K562 (cell line): ENCODE measurements at regions not wholly inside any gene's neighbourhood (a gene's known extent, or its start where the extent isn't known, plus 50 kb on each side); places are given as distances from the start of the nearest gene placed in this dataset.

Experiments used
- ATAC-seq: fragments of 200-7000 bp; cut with Tn5 transposase; 3 replicates; pipeline ENCODE4 v1.9.1; 2020; ENCODE audit warnings: moderate library complexity
- BruUV-seq: library from RNA; stranded (reverse); fragments of 400-500 nt; replicated peaks from 2 replicates; lab custom pipeline; 2021; lab: Mats Ljungman, UMichigan
- CTCF ChIA-PET: fragments of 300-600 bp; formaldehyde crosslinking; extraction: SDS; loops from one replicate; lab custom pipeline; 2021; ENCODE audit warnings: low intra/inter-chr PET ratio; lab: Yijun Ruan, JAX
- POLR2A ChIA-PET: fragments of 300-600, 350-650 bp; sonication (Branson Sonifier 250); formaldehyde crosslinking; extraction: SDS; loops from one replicate; lab custom pipeline; 2021; ENCODE audit warnings: antibody characterized with exemption, inconsistent platforms; lab: Yijun Ruan, JAX
- DNase-seq, 4 experiments: peaks; one replicate each; pipeline versions ENCODE4 v3.0.0 to v3.0.0-alpha.2; 2011 to 2018; ENCODE audit warnings: low spot score in 3 of 4, mixed read lengths in 3 of 4; ENCODE audit errors: extremely low read depth in 1 of 4
- FAIRE-seq: peaks from 2 replicates; lab custom pipeline; 2011; peaks lifted over from hg19 to GRCh38; lab: Jason Lieb, UNC
- H2AFZ ChIP-seq: 2 replicates; pipeline ENCODE4 v1.6.0; 2011; ENCODE audit warnings: low read depth, low read length, control low read depth, inconsistent platforms
- H3K27ac ChIP-seq: fragments of 200-600 bp; 3 replicates; pipeline ENCODE4 v1.8.0; 2011; ENCODE audit warnings: low read depth, mild to moderate bottlenecking, control low read depth, inconsistent platforms, low read length, moderate library complexity, mixed read lengths; ENCODE audit errors: extremely low read depth
- H3K27me3 ChIP-seq, 2 experiments: fragments of 300-600 bp in 1 of 2; 2 replicates in 1 of 2; 3 replicates in 1 of 2; pipeline versions ENCODE4 v1.6.0 to v1.8.0; 2011; ENCODE audit warnings: inconsistent platforms in 2 of 2, low read length in 2 of 2, mild to moderate bottlenecking in 1 of 2, mixed read lengths in 1 of 2, moderate library complexity in 1 of 2; ENCODE audit not compliant: control insufficient read depth in 2 of 2, insufficient read depth in 2 of 2
- H3K36me3 ChIP-seq: fragments of 300-600 bp; 3 replicates; pipeline ENCODE4 v1.8.0; 2011; ENCODE audit warnings: mild to moderate bottlenecking, low read length, inconsistent platforms; ENCODE audit not compliant: control insufficient read depth, insufficient read depth
- H3K4me1 ChIP-seq, 2 experiments: fragments of 200-600 bp in 1 of 2; replicated peaks in 1 of 2; 2 replicates in 1 of 2; 3 replicates in 1 of 2; pipeline versions ENCODE4 v1.5.1 to v1.8.0; 2011; ENCODE audit warnings: inconsistent platforms in 2 of 2, low read length in 2 of 2, mild to moderate bottlenecking in 1 of 2, mixed read lengths in 1 of 2, moderate library complexity in 1 of 2; ENCODE audit not compliant: control insufficient read depth in 2 of 2, insufficient read depth in 2 of 2
- H3K4me2 ChIP-seq: 2 replicates; pipeline ENCODE4 v1.6.1; 2011; ENCODE audit warnings: low read length, control low read depth, inconsistent platforms, mixed read lengths; ENCODE audit not compliant: insufficient read depth
- H3K4me3 ChIP-seq: fragments of 200-600 bp; sonication (generic), shearing (Covaris generic); 2 replicates; pipeline ENCODE4 v1.5.1; 2016; ENCODE audit warnings: control low read depth, inconsistent platforms
- H3K79me2 ChIP-seq: fragments of 200-600 bp; 3 replicates; pipeline ENCODE4 v1.8.0; 2011; ENCODE audit warnings: low read length, inconsistent platforms; ENCODE audit not compliant: control insufficient read depth, insufficient read depth
- H3K9ac ChIP-seq, 2 experiments: 2 replicates each; pipeline versions ENCODE4 v1.6.0 to v1.6.1; 2011; ENCODE audit warnings: low read depth in 2 of 2, low read length in 2 of 2, control low read depth in 1 of 2, inconsistent platforms in 1 of 2, mild to moderate bottlenecking in 1 of 2, mixed read lengths in 1 of 2; ENCODE audit not compliant: insufficient read depth in 1 of 2
- H3K9me1 ChIP-seq: one replicate; pipeline ENCODE4 v1.6.0; 2011; ENCODE audit warnings: inconsistent platforms, mild to moderate bottlenecking, low read length, moderate library complexity; ENCODE audit not compliant: control insufficient read depth, insufficient read depth
- H3K9me3 ChIP-seq: replicated peaks from 2 replicates; pipeline ENCODE4 v1.5.1; 2011; ENCODE audit warnings: low read depth, low read length, inconsistent platforms; ENCODE audit not compliant: control insufficient read depth, insufficient read depth
- H4K20me1 ChIP-seq: replicated peaks from 2 replicates; pipeline ENCODE4 v1.6.1; 2011; ENCODE audit warnings: low read length, inconsistent platforms, mixed read lengths; ENCODE audit not compliant: control insufficient read depth, insufficient read depth
- DEAF1 ChIP-seq: fragments of 450-650 bp; formaldehyde crosslinking; IDR thresholded peaks from 2 replicates; pipeline ENCODE4 v1.4.0; 2020; ENCODE audit warnings: mild to moderate bottlenecking, moderate library complexity
- ETS1 ChIP-seq: conservative IDR thresholded peaks from 2 replicates; pipeline ENCODE4 v1.6.1; 2011; ENCODE audit warnings: low read depth, mild to moderate bottlenecking, low read length; ENCODE audit not compliant: control insufficient read depth
- NR4A1 ChIP-seq, 2 experiments: fragments of 250-450 bp in 1 of 2; fragments of 450-650 bp in 1 of 2; sonication (Bioruptor Pico) in 1 of 2; IDR thresholded peaks; 2 replicates each; pipeline versions ENCODE4 v1.4.0 to v1.6.1; 2016 to 2020; ENCODE audit warnings: mild to moderate bottlenecking in 2 of 2, missing compliant biosample characterization in 1 of 2, missing genetic modification characterization in 1 of 2, moderate library complexity in 1 of 2
- STAT6 ChIP-seq: sonication (generic); formaldehyde crosslinking; IDR thresholded peaks from 2 replicates; pipeline ENCODE4 v1.8.1; 2023; ENCODE audit warnings: mild to moderate bottlenecking, missing genetic modification reagents
- WGBS: fragments of 100-300 bp; shearing (Covaris generic); methylation state at CpG from one replicate; pipeline ENCODE4 v1.1.6; 2016; ENCODE audit warnings: low coverage, mixed read lengths; ENCODE audit not compliant: insufficient coverage; ENCODE audit errors: missing lambda C conversion rate; 5-methylcytosine and 5-hydroxymethylcytosine counted together
- in situ Hi-C: fragments of 300-500 bp; cut with MboI; formaldehyde crosslinking; loops from 4 replicates; pipeline ENCODE4 v1.15.0; 2018; ENCODE audit warnings: inconsistent platforms, mixed read lengths
- intact Hi-C: fragments of 100-400 bp; cut with micrococcal nuclease; formaldehyde crosslinking; loops from 2 replicates; pipeline ENCODE4 v1.14.2; 2022

GRCh38 chr2:67339234-67339885 is 57.8 kb upstream of the ETAA1 start:
- in situ Hi-C loops: no loop called here
- no peaks in the 10 kb centered on the region for H3K36me3 ChIP-seq
- ChIA-PET CTCF (no interaction called here), POLR2A (no interaction called here)
- no peaks in the 10 kb centered on the region for H3K4me1 ChIP-seq
- no peaks in the 10 kb centered on the region for H3K9me1 ChIP-seq
- DNase-seq (no peak), FAIRE-seq (no peak)
- no TSS peak for BruUV-seq
- no peaks in the 10 kb centered on the region for H3K9me3 ChIP-seq
- H2AFZ ChIP-seq: no peak overlapping the region
- H3K4me2 ChIP-seq: no peak overlapping the region
- 1% methylated on average over 4 of the region's 4 CpGs for WGBS
- no peak overlapping the region for H3K4me3 ChIP-seq
- intact Hi-C loops: no loop called here
- no peaks in the 10 kb centered on the region for H3K27me3 ChIP-seq
- H4K20me1 ChIP-seq: no peaks in the 10 kb centered on the region
- H3K9ac ChIP-seq: no peak overlapping the region
- no peak overlapping the region for H3K27ac ChIP-seq
- no peak for TF ChIP-seq STAT6
- no peak for TF ChIP-seq ETS1
- TF ChIP-seq DEAF1 (CRISPR knock-in tag): no peak
- TF ChIP-seq NR4A1 (CRISPR knock-in tag; IDR thresholded peaks at IDR 0.05): no peak
- no peak for TF ChIP-seq NR4A1 (tag; IDR thresholded peaks at IDR 0.05)
- TF ChIP-seq, all 486 proteins: peak for 0
- no peaks in the 10 kb centered on the region for H3K79me2 ChIP-seq
- no peak for ATAC-seq
